Peyer's patch (tissue), 4 donors: ENCODE measurements at regions not wholly inside any gene's neighbourhood (a gene's known extent, or its start where the extent isn't known, plus 50 kb on each side); places are given as distances from the start of the nearest gene placed in this dataset.

Experiments
- CTCF ChIP-seq, 6 experiments: fragments of 450-650 bp in 4 of 6; fragments of 200-600 bp in 2 of 6; sonication (generic) in 1 of 6; IDR thresholded peaks; one replicate each; pipeline ENCODE4 v1.5.1; 2017 to 2019; ENCODE audit warnings: antibody characterized with exemption in 6 of 6, mild to moderate bottlenecking in 3 of 6, moderate library complexity in 1 of 6
- POLR2A ChIP-seq, 2 donors: fragments of 450-650 bp; IDR thresholded peaks; one replicate each; pipeline ENCODE4 v1.5.1; 2017; ENCODE audit warnings: antibody characterized with exemption in 2 of 2, mild to moderate bottlenecking in 2 of 2, moderate library complexity in 2 of 2

GRCh38 chr6:21792177-21792576, 198.6 kb downstream of the SOX4 start:
- TF ChIP-seq CTCF (IDR thresholded peaks at IDR 0.05) (no peak), POLR2A (IDR thresholded peaks at IDR 0.05) (no peak)
